Motor neuron (in vitro differentiated cells): ENCODE measurements at regions not wholly inside any gene's neighbourhood (a gene's known extent, or its start where the extent isn't known, plus 50 kb on each side); places are given as distances from the start of the nearest gene placed in this dataset.
A peak's percentile ranks its signal among the peaks of the same experiment; 100 is the strongest.

Source experiments
- ATAC-seq, 8 experiments: fragments of 200-7000 bp; cut with Tn5 transposase; replicated peaks in 6 of 8; 2 replicates each; pipeline ENCODE4 v1.8.0; 2021; ENCODE audit warnings: mild to moderate bottlenecking in 8 of 8, moderate library complexity in 8 of 8
- H3K27ac ChIP-seq, 2 donors: fragments of 250-450 bp; sonication (Bioruptor Pico); 2 replicates each; pipeline ENCODE4 v1.9.0; 2021; ENCODE audit warnings: antibody characterized with exemption in 2 of 2, mild to moderate bottlenecking in 2 of 2, moderate library complexity in 1 of 2
- H3K4me1 ChIP-seq, 2 donors: fragments of 250-450 bp; sonication (Bioruptor Pico); replicated peaks in 1 of 2; 2 replicates each; pipeline ENCODE4 v1.6.1; 2021; ENCODE audit warnings: antibody characterized with exemption in 2 of 2, mild to moderate bottlenecking in 2 of 2, moderate library complexity in 1 of 2
- H3K4me3 ChIP-seq, 5 donors: fragments of 250-450 bp; sonication (Bioruptor Pico); 2 replicates each; pipeline ENCODE4 v1.9.0; 2021; ENCODE audit warnings: antibody characterized with exemption in 5 of 5, mild to moderate bottlenecking in 5 of 5, moderate library complexity in 4 of 5
- WGBS, 10 experiments: fragments of 450-650 bp; shearing (Covaris generic); methylation state at CpG; one replicate each; pipeline ENCODE4 v1.0.0; 2022; 5-methylcytosine and 5-hydroxymethylcytosine counted together
- in situ Hi-C, 9 experiments: fragments of 400-800 bp; cut with MboI; loops; one replicate each; pipeline ENCODE4 v1.15.0; 2021; ENCODE audit warnings: low sequenced_read_pairs in 9 of 9, low pct_unique_long_range_greater_than_20kb in 2 of 9; ENCODE audit not compliant: unreplicated experiment in 9 of 9

DNA sequence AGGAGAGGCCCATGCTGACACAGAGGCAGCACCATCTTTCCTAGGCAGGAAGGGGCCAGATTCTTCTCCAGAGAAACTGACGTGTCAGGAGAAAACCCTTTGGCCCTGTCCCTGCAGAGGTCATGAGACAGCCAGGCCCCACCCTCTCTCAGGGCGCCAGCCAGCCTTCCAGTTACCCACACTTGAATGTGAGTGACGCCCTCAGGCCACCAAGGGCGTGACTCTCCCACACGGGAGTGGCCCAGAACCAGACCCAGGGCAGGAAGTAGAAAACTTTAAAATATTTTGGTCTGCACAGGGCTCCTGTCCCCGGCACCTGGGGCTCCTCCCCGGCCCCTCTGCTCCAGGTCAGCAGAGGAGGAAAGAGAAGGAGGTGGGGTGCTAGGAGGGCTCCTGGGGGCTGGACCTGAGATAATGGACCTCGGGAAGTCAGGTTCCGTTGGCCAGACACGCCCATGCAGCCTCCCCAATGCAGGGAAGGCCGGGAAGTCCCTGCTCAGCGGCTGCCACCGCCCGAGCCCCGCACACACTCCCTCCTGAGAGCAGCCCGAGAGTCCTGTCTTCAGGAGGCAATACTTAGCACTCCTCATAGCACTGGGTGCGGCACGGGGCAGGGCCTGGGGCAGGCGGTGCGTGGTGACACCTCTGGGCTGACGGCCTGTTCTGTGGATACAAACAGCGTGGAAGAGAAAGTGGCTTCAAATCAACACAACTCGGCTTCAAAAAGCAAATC, 67.0 kb upstream of the CFAP46 start:
- Histone ChIP-seq H3K4me3 (no peak overlapping the region), H3K27ac (no peak overlapping the region), H3K4me1 (peaks cover 12 to 13% of the 10 kb centered on the region in 2 donors)
- in situ Hi-C loops, result no loop called here
- peak; percentile 47 to 95 (median 80) for ATAC-seq
- WGBS, 10 experiments, result 20 to 85% (median 63%) methylated on average over 1 to 7 of the region's 23 CpGs; no CpG with 5 or more reads in 3 of the 10 experiments

GRCh38 chr10:133008736-133009135, 66.4 kb upstream of the CFAP46 start:
- H3K27ac ChIP-seq, result no peak overlapping the region
- in situ Hi-C loops, result no loop called here
- ATAC-seq, result peak in 5 of 8 experiments; percentile 19 to 38 (median 22)
- no peak overlapping the region for H3K4me3 ChIP-seq
- peaks cover 12 to 13% of the 10 kb centered on the region in 2 donors for H3K4me1 ChIP-seq
- WGBS, 10 experiments, result 25 to 100% (median 63%) methylated on average over 1 to 7 of the region's 11 CpGs; no CpG with 5 or more reads in 5 of the 10 experiments

DNA sequence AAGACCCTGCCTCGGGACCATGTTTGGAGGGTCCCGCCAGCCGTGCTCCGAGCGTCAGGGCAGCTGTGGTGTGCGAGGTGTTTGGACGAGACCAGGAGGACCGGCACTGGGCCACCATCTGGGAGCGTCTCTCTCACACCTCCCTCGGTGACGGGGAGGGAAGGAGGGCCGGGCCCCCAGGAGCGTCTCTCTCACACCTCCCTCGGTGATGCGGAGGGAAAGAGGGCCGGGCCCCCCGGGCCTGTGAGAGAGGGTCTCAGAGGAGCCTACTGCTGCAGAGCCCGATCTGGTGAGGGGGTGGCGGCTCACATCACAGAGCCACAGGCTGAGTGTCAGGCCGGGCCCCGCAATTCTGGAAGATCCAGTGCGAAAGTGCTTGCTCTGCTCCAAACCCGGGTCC, 65.8 kb upstream of the CFAP46 start:
- ATAC-seq, result no peak
- Histone ChIP-seq H3K27ac (no peak overlapping the region), H3K4me3 (no peak overlapping the region), H3K4me1 (peaks cover 12 to 13% of the 10 kb centered on the region in 2 donors)
- in situ Hi-C loops, result no loop called here
- 20 to 100% (median 83%) methylated on average over 1 to 8 of the region's 23 CpGs; no CpG with 5 or more reads in 4 of the 10 experiments for WGBS, 10 experiments

DNA sequence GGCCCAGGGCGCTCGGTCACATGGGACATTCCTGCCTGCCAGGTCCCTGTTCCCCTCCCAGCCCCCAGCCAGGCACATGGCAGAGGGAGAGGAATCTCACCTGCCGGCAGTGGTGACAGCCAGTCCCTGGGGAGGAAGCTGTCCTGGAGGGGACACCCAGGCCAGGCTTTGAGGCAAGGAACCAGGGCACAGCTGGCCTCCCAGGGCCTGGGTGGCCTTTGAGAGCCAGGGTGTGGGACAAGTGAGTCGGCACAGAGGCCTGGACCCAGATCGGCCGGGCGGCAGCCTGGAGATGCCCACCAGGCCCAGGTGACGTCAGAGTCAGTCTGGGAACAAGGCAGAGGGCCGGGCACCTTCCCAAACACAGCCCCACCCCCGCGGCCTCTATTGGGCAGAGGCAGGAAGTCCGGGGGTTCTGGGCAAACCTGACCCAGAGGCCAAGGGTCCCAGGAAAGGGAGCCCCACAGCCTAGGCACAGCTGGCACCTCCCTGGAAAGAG, 65.0 kb upstream of the CFAP46 start:
- no peak for ATAC-seq
- in situ Hi-C loops, result no loop called here
- Histone ChIP-seq H3K4me1 (peaks cover 12 to 13% of the 10 kb centered on the region in 2 donors), H3K4me3 (no peak overlapping the region), H3K27ac (no peak overlapping the region)
- WGBS, 10 experiments, result 80 to 100% (median 96%) methylated on average over 1 to 4 of the region's 12 CpGs; no CpG with 5 or more reads in 6 of the 10 experiments

DNA sequence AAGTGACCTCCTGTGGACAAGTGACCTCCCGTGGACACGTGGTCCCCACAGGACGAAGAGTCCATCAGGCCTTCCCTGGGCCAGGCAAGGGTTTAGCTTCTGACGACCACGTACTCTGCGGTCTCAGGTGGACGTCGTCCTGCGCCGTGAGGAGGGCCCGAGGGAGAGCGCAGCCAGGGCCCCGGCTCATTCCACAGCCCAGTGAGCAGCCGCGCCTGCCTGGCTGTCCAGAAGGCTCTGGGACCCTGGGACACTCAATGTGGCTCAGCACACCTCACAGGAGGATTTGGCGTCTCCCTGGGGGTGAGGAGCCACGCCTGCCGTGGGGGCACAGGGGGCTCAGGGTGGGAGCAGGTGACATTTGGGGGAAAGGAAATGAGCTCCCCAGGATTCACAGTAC, 64.4 kb upstream of the CFAP46 start:
- ATAC-seq, result no peak
- WGBS, 10 experiments, result 73 to 89% (median 74%) methylated on average over 6 to 9 of the region's 18 CpGs; no CpG with 5 or more reads in 7 of the 10 experiments
- H3K4me1 ChIP-seq, result peaks cover 12 to 13% of the 10 kb centered on the region in 2 donors
- in situ Hi-C loops, result no loop called here
- H3K27ac ChIP-seq, result no peak overlapping the region
- no peak overlapping the region for H3K4me3 ChIP-seq

GRCh38 chr10:133006202-133006601, 63.8 kb upstream of the CFAP46 start:
- WGBS, 10 experiments, result 80 to 100% (median 83%) methylated on average over 1 to 2 of the region's 10 CpGs; no CpG with 5 or more reads in 6 of the 10 experiments
- ATAC-seq, result no peak

GRCh38 chr10:133004478-133004877, 62.1 kb upstream of the CFAP46 start:
- WGBS, 10 experiments, result 83% methylated on average over 1 of the region's 10 CpGs; no CpG with 5 or more reads in 9 of the 10 experiments
- in situ Hi-C loops, result no loop called here
- Histone ChIP-seq H3K27ac (no peak overlapping the region), H3K4me3 (no peak overlapping the region), H3K4me1 (peaks cover 9 to 11% of the 10 kb centered on the region in 2 donors)
- ATAC-seq, result no peak

More at GRCh38 chr10:133006202-133006601, 63.8 kb upstream of the CFAP46 start:
- H3K4me1 ChIP-seq, result peaks cover 12 to 13% of the 10 kb centered on the region in 2 donors
- H3K4me3 ChIP-seq, result no peak overlapping the region
- H3K27ac ChIP-seq, result no peak overlapping the region
- in situ Hi-C loops, result no loop called here

DNA sequence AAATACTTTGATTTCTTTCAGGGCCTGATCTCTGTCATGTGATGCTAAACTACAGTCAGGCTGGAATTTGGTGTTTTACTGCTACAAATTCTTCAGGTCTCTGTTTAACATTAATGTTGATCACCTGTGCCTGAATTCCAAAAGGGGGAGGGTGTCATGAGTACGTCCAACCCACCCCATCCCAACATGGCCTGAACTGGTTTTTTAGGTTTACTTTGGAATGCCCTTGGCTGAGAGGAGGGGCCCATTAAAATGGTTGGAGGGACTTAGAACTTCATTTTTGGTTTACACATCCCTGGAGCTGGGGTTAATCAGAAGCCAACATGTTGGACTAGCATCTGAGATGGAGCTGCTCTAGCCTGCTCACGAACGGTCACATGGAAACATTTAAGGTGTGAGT, 60.8 kb upstream of the CFAP46 start:
- no peak for ATAC-seq
- no peaks in the 10 kb centered on the region for H3K4me1 ChIP-seq
- in situ Hi-C loops, result no loop called here
- no peak overlapping the region for H3K4me3 ChIP-seq
- H3K27ac ChIP-seq, result no peak overlapping the region
- 20 to 91% (median 40%) methylated on average over 1 to 3 of the region's 3 CpGs; no CpG with 5 or more reads in 5 of the 10 experiments for WGBS, 10 experiments

GRCh38 chr10:133002685-133003084, 60.3 kb upstream of the CFAP46 start:
- in situ Hi-C loops, result no loop called here

GRCh38 chr10:133001114-133001513, 58.7 kb upstream of the CFAP46 start:
- in situ Hi-C loops, result no loop called here
- no peak for ATAC-seq
- no peak overlapping the region for H3K4me3 ChIP-seq
- H3K4me1 ChIP-seq, result peaks cover 0 to 7% of the 10 kb centered on the region in 2 donors
- no peak overlapping the region for H3K27ac ChIP-seq
- 73 to 100% (median 88%) methylated on average over 1 to 8 of the region's 12 CpGs; no CpG with 5 or more reads in 3 of the 10 experiments for WGBS, 10 experiments

More at GRCh38 chr10:133002685-133003084, 60.3 kb upstream of the CFAP46 start:
- Histone ChIP-seq H3K4me1 (no peaks in the 10 kb centered on the region), H3K4me3 (no peak overlapping the region), H3K27ac (no peak overlapping the region)
- peak in 1 of 8 experiments; percentile 34 for ATAC-seq
- WGBS, 10 experiments, result 0 to 67% (median 15%) methylated on average over 1 to 2 of the region's 2 CpGs; no CpG with 5 or more reads in 2 of the 10 experiments

DNA sequence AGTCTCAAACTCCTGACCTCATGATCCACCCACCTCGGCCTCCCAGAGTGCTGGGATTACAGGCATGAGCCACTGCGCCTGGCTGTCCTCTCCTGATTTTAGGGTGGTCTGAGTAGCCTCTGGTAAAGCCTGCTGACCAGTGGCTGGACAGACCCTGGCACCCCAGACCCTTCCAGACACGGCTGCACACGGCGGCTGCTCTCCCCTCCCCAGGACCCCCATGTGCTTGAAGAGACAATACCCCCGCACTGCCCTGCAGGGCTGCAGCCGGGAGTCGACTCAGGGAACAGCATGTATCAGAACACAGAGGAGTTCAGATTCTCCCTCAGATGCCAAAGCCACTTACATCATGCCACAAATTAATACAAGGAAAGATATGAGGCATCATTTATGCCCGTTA, 58.3 kb upstream of the CFAP46 start:
- in situ Hi-C loops, result no loop called here
- WGBS, 10 experiments, result 0 to 100% (median 48%) methylated on average over 1 to 7 of the region's 9 CpGs; no CpG with 5 or more reads in 4 of the 10 experiments
- no peak for ATAC-seq

DNA sequence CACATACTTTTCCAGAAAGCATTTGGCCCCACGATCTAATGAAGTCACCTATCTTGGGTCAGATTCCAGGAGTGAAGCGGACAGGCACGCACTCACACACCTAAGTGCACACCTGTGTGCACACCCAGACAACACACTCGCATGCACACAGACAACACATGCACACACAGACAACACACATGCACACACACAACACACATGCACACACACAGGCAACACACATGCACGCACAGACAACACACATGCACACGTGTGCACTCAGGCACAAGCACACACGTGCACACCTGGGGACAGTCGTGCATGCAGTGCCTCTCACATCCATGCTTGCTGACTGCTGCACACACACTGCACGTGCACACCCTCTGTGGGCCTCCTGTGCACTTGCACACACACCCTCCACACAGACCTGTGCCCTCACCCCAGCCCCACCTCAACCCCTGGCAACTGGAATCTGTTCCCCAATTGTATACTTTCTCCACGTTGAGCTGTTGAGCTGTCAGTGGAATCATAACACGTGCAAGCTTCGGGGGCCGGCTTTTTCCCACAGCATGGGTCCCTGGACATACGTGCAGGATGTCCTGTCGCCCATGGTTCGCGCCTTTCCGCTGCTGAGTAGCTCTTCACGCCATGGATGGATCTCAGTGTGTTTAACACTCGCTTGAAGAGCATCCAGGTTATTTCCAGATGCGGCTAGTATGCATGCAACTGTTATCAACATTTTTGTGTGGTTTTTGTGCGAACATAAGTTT, 55.3 kb upstream of the CFAP46 start:
- H3K4me3 ChIP-seq, result no peak overlapping the region
- no peak overlapping the region for H3K27ac ChIP-seq
- WGBS, 10 experiments, result 10 to 100% (median 84%) methylated on average over 1 to 19 of the region's 22 CpGs; no CpG with 5 or more reads in 2 of the 10 experiments
- peaks cover 0 to 22% of the 10 kb centered on the region in 2 donors for H3K4me1 ChIP-seq
- no peak for ATAC-seq
- in situ Hi-C loops, result no loop called here

More for the DNA sequence above, 58.3 kb upstream of the CFAP46 start:
- Histone ChIP-seq H3K27ac (no peak overlapping the region), H3K4me1 (peaks cover 0 to 7% of the 10 kb centered on the region in 2 donors), H3K4me3 (no peak overlapping the region)
